ENCODE measurements at regions not wholly inside any gene's neighbourhood (a gene's known extent, or its start where the extent isn't known, plus 50 kb on each side); places are given as distances from the start of the nearest gene placed in this dataset.

- peak; percentile 19; the same call in 1 of the 2 replicates for TF ChIP-seq CTCF (IDR thresholded peaks at IDR 0.05; ENCODE audit: borderline replicate concordance, insufficient read depth, low read depth, low read length)
- H3K4me3 ChIP-seq (ENCODE audit: low read depth, low read length): no peak overlapping the region
Observed at GRCh38 chr2:203650860-203651613, 55.4 kb upstream of the CD28 start.

- no peak for TF ChIP-seq CTCF (IDR thresholded peaks at IDR 0.05; ENCODE audit: borderline replicate concordance, insufficient read depth, low read depth, low read length)
- no peak overlapping the region for H3K4me3 ChIP-seq (ENCODE audit: low read depth, low read length)
Observed at GRCh38 chr2:203651621-203652020, 54.8 kb upstream of the CD28 start.

- TF ChIP-seq CTCF (IDR thresholded peaks at IDR 0.05; ENCODE audit: borderline replicate concordance, insufficient read depth, low read depth, low read length): no peak
- no peak overlapping the region for H3K4me3 ChIP-seq (ENCODE audit: low read depth, low read length)
Observed at GRCh38 chr2:203654826-203655225, 51.6 kb upstream of the CD28 start.

GRCh38 chr2:203656522-203657287, 49.7 kb upstream of the CD28 start:
- no peak for TF ChIP-seq CTCF (IDR thresholded peaks at IDR 0.05; ENCODE audit: borderline replicate concordance, insufficient read depth, low read depth, low read length)
- H3K4me3 ChIP-seq (ENCODE audit: low read depth, low read length): no peak overlapping the region
